Activated CD4-positive, alpha-beta T cell treated with anti-CD3 and anti-CD28 coated beads, Interleukin-2, Interleukin-6, amounts not matched to agents 100 ng/mL and 50 ng/mL, durations not matched to agents 16 hours and 8 hours (primary cell): ENCODE measurements at regions not wholly inside any gene's neighbourhood (a gene's known extent, or its start where the extent isn't known, plus 50 kb on each side); places are given as distances from the start of the nearest gene placed in this dataset.
"Not testable (repeated sequence)": the region's sequence is repeated elsewhere in the genome, so short reads cannot be mapped to it uniquely, and the experiment has no call there.

Experiments
- DNase-seq: peaks from one replicate; pipeline ENCODE4 v3.0.0-alpha.2; 2020

GRCh38 chr2:228559774-228560415 lies 378.4 kb upstream of the SPHKAP start:
- DNase-seq: no peak

DNA sequence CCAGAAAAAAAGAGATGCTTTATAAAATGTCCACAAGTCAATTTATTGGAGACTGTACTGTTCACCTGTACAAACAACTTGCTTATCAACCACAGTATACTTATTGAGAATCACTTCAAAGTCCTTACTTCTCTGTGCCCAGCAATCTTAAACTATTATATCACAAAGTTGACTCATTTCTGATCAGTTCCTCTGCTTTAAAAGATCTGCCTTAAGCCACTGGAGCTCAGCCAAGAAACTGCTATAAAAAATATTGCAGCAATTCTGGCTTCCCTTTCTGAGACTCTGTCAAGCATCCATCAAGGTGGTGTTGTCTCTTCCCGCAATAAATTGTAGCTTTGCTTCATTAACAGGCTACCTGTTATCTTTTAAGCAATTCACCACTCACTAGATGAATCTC lies 375.2 kb upstream of the SPHKAP start:
- DNase-seq: no peak

GRCh38 chr2:228549441-228550007 lies 368.0 kb upstream of the SPHKAP start:
- no peak for DNase-seq

DNA sequence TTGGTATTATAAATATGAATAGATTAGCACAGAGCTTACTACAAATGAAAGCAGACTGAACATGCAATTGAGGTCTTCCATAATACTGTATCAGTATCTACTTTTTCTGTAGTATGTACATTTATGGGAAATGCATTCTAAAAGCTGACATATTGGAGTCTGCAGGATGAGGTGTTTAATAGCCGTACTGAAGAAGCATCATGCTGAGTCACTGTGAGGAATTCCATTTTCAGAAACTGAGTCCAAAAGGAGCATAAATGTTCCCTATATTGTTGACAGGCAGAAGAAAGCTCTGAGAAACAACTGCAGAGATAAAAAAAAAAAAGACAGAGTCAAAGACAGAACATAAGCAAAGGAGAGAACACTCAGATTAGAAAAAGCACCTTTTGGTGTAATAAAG lies 366.7 kb upstream of the SPHKAP start:
- DNase-seq: no peak

DNA sequence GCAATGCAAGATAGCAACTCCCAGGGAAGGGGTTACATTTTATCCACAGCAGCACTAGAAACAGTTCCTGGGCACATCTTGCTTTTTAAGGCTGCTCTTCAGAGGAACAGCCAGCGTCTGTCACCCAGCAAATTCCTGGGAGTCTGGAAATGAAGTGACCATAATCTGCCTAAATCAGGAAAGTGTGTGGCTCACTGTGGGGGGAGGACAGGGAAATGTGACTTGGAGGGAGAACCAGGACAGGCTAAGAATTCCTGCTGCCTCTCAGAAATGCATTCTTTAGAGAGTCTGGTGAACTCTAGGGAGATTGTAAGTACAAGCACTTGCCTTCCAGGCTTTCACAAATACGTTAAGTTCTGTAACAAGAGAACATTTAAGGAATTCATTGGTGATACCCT lies 364.3 kb upstream of the SPHKAP start:
- no peak for DNase-seq

GRCh38 chr2:228545041-228545747 lies 363.7 kb upstream of the SPHKAP start:
- DNase-seq: no peak

- DNase-seq: no peak
Observed at GRCh38 chr2:228543117-228543516, 361.6 kb upstream of the SPHKAP start.

- no peak for DNase-seq
Observed at GRCh38 chr2:228542277-228542676, 360.8 kb upstream of the SPHKAP start.

GRCh38 chr2:228541789-228542188 lies 360.3 kb upstream of the SPHKAP start:
- DNase-seq: no peak

DNA sequence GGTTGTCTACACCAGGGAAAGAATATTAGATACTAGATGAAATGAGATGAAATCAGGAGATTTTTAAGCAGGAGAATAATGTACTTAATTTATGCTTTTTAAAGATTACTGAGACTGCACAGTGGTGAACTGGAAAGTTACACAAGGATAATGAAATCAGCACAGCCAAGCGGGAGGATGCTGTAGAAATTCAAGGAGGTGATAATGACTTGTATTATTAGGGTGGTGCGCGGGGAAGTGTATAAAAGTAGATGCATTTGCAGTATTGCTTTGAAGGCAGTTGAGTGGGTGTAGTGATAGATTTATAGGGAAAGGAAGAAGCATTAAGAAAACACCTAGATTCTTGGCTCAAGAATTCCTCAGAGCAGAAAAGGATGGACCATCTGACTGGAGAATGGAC lies 359.5 kb upstream of the SPHKAP start:
- DNase-seq: no peak

DNA sequence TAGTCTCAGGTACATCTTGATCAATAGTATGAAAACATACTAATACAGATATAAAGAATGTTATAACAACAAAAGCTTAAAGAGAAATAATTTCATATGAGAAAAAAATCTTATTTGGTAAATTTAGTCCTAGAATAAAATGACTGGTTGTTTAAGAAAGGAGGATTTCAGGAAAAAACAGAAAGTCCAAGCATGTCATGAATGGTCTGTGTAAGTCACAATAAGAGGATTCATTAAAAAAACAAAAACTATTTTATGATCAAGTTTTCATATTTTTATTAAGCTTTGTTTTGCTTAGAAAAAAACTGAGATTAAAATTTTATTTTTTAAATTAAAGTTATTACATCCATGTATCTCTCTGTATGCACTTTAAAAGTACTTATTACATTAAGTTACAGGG lies 353.9 kb upstream of the SPHKAP start:
- no peak for DNase-seq

- DNase-seq: no peak
Observed at GRCh38 chr2:228533156-228533555, 351.7 kb upstream of the SPHKAP start.

DNA sequence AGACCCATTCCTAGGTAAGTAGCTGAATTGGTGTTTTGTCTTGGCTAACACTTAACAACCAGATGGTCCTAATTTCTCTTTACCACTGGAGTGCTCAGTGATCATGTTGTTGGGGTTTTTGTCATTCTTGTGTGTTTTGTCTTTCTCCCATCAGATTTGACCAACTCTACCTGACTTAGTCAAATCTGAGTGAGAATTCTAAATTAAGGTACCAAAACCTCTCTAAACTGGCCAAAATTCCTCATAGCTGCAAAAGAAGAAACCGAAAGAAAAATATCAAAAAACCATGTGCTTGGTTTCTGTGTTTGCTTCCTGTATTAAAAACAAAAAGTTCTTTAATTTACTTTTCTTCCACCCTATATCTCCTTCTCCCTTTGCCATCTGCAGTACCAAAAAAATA lies 350.7 kb upstream of the SPHKAP start:
- DNase-seq: no peak

- DNase-seq: no peak
Observed at GRCh38 chr2:228527197-228527881, 345.9 kb upstream of the SPHKAP start.

DNA sequence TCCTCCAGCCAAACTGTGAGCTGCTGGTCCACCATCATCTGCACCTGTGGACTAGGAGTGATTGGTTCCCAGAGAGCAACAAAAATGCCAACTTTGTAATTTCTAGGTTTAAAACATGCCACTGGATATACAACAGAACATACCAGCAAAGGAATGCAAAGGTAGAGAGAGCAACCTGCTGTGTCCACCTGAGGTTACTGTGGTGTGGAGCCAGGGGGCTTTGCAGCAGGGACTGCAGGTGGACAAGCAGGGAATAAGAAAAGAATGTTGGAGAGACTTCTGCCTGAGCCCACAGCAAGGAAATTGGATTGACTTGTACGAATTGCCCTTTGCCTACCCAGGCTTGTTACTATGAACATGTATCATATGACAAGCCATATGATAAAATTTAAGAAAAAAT lies 345.2 kb upstream of the SPHKAP start:
- no peak for DNase-seq

GRCh38 chr2:228522977-228523376 lies 341.5 kb upstream of the SPHKAP start:
- no peak for DNase-seq

DNA sequence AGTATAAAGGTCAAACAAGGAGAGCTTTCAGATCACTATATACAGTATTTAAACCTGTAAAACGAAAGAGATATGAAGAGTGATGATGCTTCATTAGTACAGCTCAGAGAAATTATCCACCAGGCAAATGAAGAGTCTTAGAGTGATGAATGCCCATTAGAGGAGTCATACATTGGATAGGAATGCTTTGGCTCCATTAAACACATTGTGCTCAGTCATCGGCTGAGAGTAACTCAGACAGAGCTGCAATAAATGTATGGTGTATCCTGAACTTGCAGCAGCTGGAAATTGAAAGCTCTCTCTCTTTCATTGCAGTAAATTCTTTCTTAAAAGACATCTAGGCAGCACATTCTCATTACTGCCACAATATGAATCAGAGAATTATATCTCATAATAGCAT lies 340.8 kb upstream of the SPHKAP start:
- no peak for DNase-seq

DNA sequence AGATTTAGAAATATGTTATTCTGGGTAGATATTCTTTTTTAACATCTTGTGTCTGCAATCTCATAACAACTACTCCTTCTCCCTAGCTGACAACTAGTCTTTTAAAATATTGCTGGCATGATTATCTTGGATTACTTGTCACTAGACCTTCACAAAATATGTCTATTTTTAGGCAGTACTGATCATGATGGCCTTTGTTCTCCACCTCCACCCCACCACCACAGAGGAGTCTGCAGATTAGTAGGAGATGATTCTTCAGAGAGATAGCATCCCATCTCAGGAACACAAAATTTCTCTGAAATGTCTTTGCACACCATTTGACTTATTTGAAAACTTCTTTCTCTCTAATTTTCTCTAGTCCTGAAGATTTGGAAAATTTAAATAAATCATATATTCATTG lies 338.1 kb upstream of the SPHKAP start:
- no peak for DNase-seq

GRCh38 chr2:228516019-228516418 lies 334.5 kb upstream of the SPHKAP start:
- no peak for DNase-seq

- DNase-seq: not testable (repeated sequence)
Observed at GRCh38 chr2:228513480-228513879, 332.0 kb upstream of the SPHKAP start.

DNA sequence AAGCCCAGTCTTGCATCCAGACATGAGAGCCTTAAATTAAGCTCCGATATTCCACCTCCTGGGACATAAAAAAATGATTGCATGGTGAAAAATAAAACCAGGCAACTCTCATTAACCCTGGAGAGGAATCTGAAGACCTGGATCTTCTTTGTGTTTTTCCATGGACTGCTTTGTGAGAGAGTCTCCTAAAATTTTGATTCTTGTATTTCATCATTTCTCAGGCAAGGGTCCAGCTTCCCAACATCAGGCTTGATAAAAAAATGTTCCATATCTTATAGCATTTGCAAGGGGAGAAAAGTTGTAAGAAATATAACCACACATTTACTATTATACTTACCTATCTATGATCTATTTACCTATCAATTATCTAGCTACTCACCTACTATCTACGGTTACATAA lies 327.5 kb upstream of the SPHKAP start:
- no peak for DNase-seq

DNA sequence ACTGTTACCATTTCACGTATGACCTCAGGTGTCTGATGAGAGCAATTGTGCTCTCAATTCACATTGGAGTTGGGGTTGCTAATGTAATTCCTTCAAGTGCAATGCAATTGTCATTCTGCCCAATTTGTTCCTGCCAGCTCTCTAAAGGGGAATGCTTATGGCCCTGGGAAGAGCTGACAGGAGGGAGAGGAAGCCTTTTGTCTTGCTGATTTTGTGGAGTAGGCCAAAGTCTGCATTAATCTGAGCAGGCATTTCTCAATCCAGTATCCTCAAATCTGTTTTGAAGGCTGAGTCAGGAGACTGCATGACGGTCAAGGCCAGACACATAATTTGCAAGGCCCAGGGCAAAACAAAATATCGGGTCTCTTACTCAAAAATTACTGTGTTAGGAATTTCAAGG lies 326.4 kb upstream of the SPHKAP start:
- DNase-seq: no peak

DNA sequence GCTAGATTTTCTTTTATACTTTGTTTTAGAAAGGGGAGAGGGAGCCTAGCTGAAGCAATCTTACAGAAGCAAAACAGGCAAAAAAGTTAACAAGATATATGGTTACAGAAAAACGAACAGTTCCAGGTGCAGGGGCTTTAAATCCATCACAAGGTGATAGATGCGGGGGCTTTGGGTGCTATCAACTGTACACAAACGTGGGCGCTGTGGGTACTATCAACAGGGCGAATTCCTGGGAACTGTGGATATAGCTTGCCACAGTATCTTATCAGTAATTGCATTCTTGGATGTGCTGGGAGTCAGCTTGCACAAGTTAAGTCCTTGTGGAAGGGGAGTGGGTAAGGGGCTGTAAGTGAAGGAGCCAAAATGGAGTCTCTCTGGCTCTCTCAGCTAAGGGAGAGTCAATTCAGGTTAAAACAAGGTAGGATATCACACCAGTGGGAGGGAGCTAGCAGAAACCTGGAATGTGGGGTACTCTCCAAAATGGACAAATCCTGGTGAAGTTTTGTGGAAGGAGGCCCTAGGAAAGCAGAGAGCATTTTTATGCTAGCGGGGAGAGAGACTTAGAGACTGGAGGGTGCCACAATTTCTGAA lies 325.8 kb upstream of the SPHKAP start:
- DNase-seq: no peak

GRCh38 chr2:228503731-228504130 lies 322.2 kb upstream of the SPHKAP start:
- no peak for DNase-seq
